ENCODE measurements at regions not wholly inside any gene's neighbourhood (a gene's known extent, or its start where the extent isn't known, plus 50 kb on each side); places are given as distances from the start of the nearest gene placed in this dataset.

DNA sequence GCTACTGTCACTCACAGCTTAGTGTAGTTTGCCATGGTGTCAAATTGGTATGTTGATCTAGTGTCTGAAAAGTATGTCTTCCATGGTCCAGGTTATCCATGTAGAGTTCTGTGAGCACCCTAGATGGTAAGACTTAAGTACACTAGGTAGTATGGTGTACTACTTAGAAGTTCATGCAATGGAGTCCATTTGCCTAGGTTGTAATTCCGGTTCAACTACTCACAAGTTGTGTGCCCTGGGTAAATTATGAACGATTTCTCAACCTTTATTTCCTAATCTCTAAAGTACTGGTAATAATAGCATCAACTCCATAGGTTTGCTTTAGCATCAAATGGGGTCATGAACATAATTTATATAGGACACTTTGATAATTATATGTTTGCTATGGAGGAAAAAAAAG is 666.2 kb upstream of the CELF2 start:
- TF ChIP-seq, protein P1, sequence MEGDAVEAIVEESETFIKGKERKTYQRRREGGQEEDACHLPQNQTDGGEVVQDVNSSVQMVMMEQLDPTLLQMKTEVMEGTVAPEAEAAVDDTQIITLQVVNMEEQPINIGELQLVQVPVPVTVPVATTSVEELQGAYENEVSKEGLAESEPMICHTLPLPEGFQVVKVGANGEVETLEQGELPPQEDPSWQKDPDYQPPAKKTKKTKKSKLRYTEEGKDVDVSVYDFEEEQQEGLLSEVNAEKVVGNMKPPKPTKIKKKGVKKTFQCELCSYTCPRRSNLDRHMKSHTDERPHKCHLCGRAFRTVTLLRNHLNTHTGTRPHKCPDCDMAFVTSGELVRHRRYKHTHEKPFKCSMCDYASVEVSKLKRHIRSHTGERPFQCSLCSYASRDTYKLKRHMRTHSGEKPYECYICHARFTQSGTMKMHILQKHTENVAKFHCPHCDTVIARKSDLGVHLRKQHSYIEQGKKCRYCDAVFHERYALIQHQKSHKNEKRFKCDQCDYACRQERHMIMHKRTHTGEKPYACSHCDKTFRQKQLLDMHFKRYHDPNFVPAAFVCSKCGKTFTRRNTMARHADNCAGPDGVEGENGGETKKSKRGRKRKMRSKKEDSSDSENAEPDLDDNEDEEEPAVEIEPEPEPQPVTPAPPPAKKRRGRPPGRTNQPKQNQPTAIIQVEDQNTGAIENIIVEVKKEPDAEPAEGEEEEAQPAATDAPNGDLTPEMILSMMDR (IDR thresholded peaks at IDR 0.05; ENCODE audit: insufficient read depth, low read length, poor library complexity, severe bottlenecking) = no peak
- TF ChIP-seq EZH2phosphoT487 (conservative IDR thresholded peaks at IDR 0.05; ENCODE audit: low read length) = no peak
